H1 (cell line): ENCODE measurements at regions not wholly inside any gene's neighbourhood (a gene's known extent, or its start where the extent isn't known, plus 50 kb on each side); places are given as distances from the start of the nearest gene placed in this dataset.

Experiments
- CTCF ChIA-PET: fragments of 300-600 bp; sonication (Branson Sonifier 250); formaldehyde crosslinking; loops from one replicate; lab custom pipeline; 2021; ENCODE audit not compliant: partially characterized antibody; lab: Charles Lee
- POLR2A ChIA-PET: fragments of 300-600 bp; sonication (Branson Sonifier 250); formaldehyde crosslinking; loops from one replicate; lab custom pipeline; 2021; ENCODE audit warnings: inconsistent platforms; ENCODE audit not compliant: partially characterized antibody; lab: Charles Lee
- DNase-seq, 2 experiments: peaks; one replicate each; pipeline versions ENCODE4 v3.0.0 to v3.0.0-alpha.2; 2010 to 2022; ENCODE audit warnings: low spot score in 2 of 2, low read depth in 1 of 2, mixed read lengths in 1 of 2
- FAIRE-seq: peaks from 2 replicates; lab custom pipeline; 2011; peaks lifted over from hg19 to GRCh38; lab: Jason Lieb, UNC
- H2AFZ ChIP-seq: 2 replicates; pipeline ENCODE4 v1.8.1; 2012; ENCODE audit warnings: low read length, inconsistent platforms
- H2AK5ac ChIP-seq: 2 replicates; pipeline ENCODE4 v1.6.1; 2013; ENCODE audit warnings: low read depth, low read length
- H2BK120ac ChIP-seq: replicated peaks from 2 replicates; pipeline ENCODE3; 2013; ENCODE audit warnings: low read depth, low read length, inconsistent platforms
- H2BK12ac ChIP-seq: 2 replicates; pipeline ENCODE4 v1.6.1; 2013; ENCODE audit warnings: low read depth, low read length
- H2BK15ac ChIP-seq: 2 replicates; pipeline ENCODE4 v1.6.1; 2013; ENCODE audit warnings: low read length
- H2BK20ac ChIP-seq: 2 replicates; pipeline ENCODE4 v1.6.1; 2013; ENCODE audit warnings: low read length
- H2BK5ac ChIP-seq: 2 replicates; pipeline ENCODE4 v1.6.1; 2013; ENCODE audit warnings: low read depth, low read length
- H3K14ac ChIP-seq: 2 replicates; pipeline ENCODE4 v1.6.1; 2013; ENCODE audit warnings: inconsistent platforms; ENCODE audit not compliant: insufficient read length
- H3K18ac ChIP-seq: 2 replicates; pipeline ENCODE4 v1.6.1; 2013; ENCODE audit warnings: low read length; ENCODE audit errors: extremely low read depth
- H3K23ac ChIP-seq: 2 replicates; pipeline ENCODE4 v1.6.1; 2013; ENCODE audit warnings: inconsistent platforms; ENCODE audit not compliant: insufficient read length
- H3K23me2 ChIP-seq: 2 replicates; pipeline ENCODE4 v1.6.1; 2013; ENCODE audit warnings: low read depth, low read length
- H3K27ac ChIP-seq: 2 replicates; pipeline ENCODE4 v1.6.1; 2011; ENCODE audit warnings: low read depth, low read length, inconsistent platforms
- H3K27me3 ChIP-seq, 4 experiments: replicated peaks in 1 of 4; 1 replicate in 1 of 4; 2 replicates in 3 of 4; pipeline versions ENCODE4 v1.6.1 to v1.8.1; 2011 to 2013; ENCODE audit warnings: low read length in 3 of 4, mild to moderate bottlenecking in 3 of 4, inconsistent platforms in 2 of 4, mixed read lengths in 2 of 4, moderate library complexity in 1 of 4; ENCODE audit not compliant: control insufficient read depth in 3 of 4, insufficient read depth in 3 of 4; ENCODE audit errors: extremely low read depth in 1 of 4
- H3K36me3 ChIP-seq, 4 experiments: 2 replicates each; pipeline versions ENCODE4 v1.6.1 to v1.8.1; 2011 to 2013; ENCODE audit warnings: mild to moderate bottlenecking in 4 of 4, low read length in 3 of 4, moderate library complexity in 2 of 4, control low read depth in 1 of 4, inconsistent platforms in 1 of 4; ENCODE audit not compliant: insufficient read depth in 4 of 4, control insufficient read depth in 2 of 4
- H3K4ac ChIP-seq: replicated peaks from 2 replicates; pipeline ENCODE3; 2013; ENCODE audit warnings: low read length, low read depth, mixed read lengths, inconsistent platforms; ENCODE audit not compliant: insufficient read length
- H3K4me1 ChIP-seq, 4 experiments: replicated peaks in 1 of 4; 1 replicate in 1 of 4; 2 replicates in 3 of 4; pipeline versions ENCODE4 v1.6.1 to v1.8.1; 2011 to 2013; ENCODE audit warnings: low read length in 3 of 4, inconsistent platforms in 2 of 4, mixed read lengths in 1 of 4; ENCODE audit not compliant: insufficient read depth in 4 of 4, control insufficient read depth in 3 of 4
- H3K4me2 ChIP-seq, 2 experiments: 2 replicates each; pipeline versions ENCODE4 v1.6.1 to v1.8.1; 2011 to 2013; ENCODE audit warnings: low read depth in 2 of 2, low read length in 2 of 2, control low read depth in 1 of 2, inconsistent platforms in 1 of 2, mild to moderate bottlenecking in 1 of 2; ENCODE audit not compliant: insufficient read depth in 1 of 2
- H3K4me3 ChIP-seq, 4 experiments: fragments of 200-600, 300-600 bp in 1 of 4; sonication (generic), shearing (Covaris generic), sonication (Bioruptor Twin) in 1 of 4; 2 replicates each; pipeline versions ENCODE4 v1.5.1 to v1.8.1; 2011 to 2016; ENCODE audit warnings: low read length in 4 of 4, low read depth in 3 of 4, control low read depth in 2 of 4, inconsistent platforms in 2 of 4, mild to moderate bottlenecking in 2 of 4, mixed read lengths in 1 of 4, moderate library complexity in 1 of 4; ENCODE audit not compliant: insufficient read depth in 2 of 4; ENCODE audit errors: extremely low read depth in 1 of 4
- H3K56ac ChIP-seq: replicated peaks from 2 replicates; pipeline ENCODE3; 2013; ENCODE audit warnings: low read depth, mild to moderate bottlenecking, mixed read lengths, low read length, inconsistent platforms; ENCODE audit not compliant: insufficient read length
- H3K79me1 ChIP-seq: 2 replicates; pipeline ENCODE4 v1.6.1; 2013; ENCODE audit warnings: low read depth, low read length, control low read depth
- H3K79me2 ChIP-seq, 2 experiments: 2 replicates each; pipeline versions ENCODE4 v1.6.1 to v1.8.1; 2012 to 2013; ENCODE audit warnings: low read length in 2 of 2, mild to moderate bottlenecking in 2 of 2, inconsistent platforms in 1 of 2; ENCODE audit not compliant: insufficient read depth in 2 of 2, control insufficient read depth in 1 of 2
- H3K9ac ChIP-seq, 4 experiments: replicated peaks in 1 of 4; 1 replicate in 1 of 4; 2 replicates in 3 of 4; pipeline versions ENCODE4 v1.6.1 to v1.8.1; 2011 to 2013; ENCODE audit warnings: low read depth in 3 of 4, low read length in 3 of 4, control low read depth in 2 of 4, mild to moderate bottlenecking in 2 of 4, moderate library complexity in 2 of 4, inconsistent platforms in 1 of 4; ENCODE audit errors: extremely low read depth in 1 of 4
- H3K9me3 ChIP-seq, 2 experiments: 2 replicates each; pipeline versions ENCODE4 v1.6.1 to v1.8.1; 2012 to 2013; ENCODE audit warnings: mild to moderate bottlenecking in 2 of 2, moderate library complexity in 2 of 2, control low read depth in 1 of 2, inconsistent platforms in 1 of 2, low read depth in 1 of 2, low read length in 1 of 2, mixed read lengths in 1 of 2; ENCODE audit not compliant: insufficient read depth in 2 of 2
- H4K20me1 ChIP-seq, 2 experiments: replicated peaks in 1 of 2; 2 replicates each; pipeline versions ENCODE3 to v1.8.1; 2011 to 2013; ENCODE audit warnings: inconsistent platforms in 2 of 2, low read length in 2 of 2, mild to moderate bottlenecking in 1 of 2; ENCODE audit not compliant: insufficient read depth in 2 of 2, control insufficient read depth in 1 of 2
- H4K5ac ChIP-seq: 2 replicates; pipeline ENCODE4 v1.6.1; 2013; ENCODE audit warnings: low read length, low read depth, mixed read lengths, inconsistent platforms; ENCODE audit not compliant: insufficient read length
- H4K8ac ChIP-seq: 2 replicates; pipeline ENCODE4 v1.8.0; 2013; ENCODE audit warnings: mild to moderate bottlenecking, moderate library complexity, low read length, inconsistent platforms; ENCODE audit not compliant: insufficient read depth; ENCODE audit errors: extremely low read depth
- H4K91ac ChIP-seq: replicated peaks from 2 replicates; pipeline ENCODE3; 2013; ENCODE audit warnings: low read length, mixed read lengths, inconsistent platforms; ENCODE audit not compliant: insufficient read length
- BCL11A ChIP-seq, 2 experiments: IDR thresholded peaks; one replicate each; pipeline ENCODE4 v1.6.1; 2011; ENCODE audit warnings: low read depth in 2 of 2, low read length in 2 of 2, mild to moderate bottlenecking in 2 of 2
- CHD2 ChIP-seq: IDR thresholded peaks from 2 replicates; pipeline ENCODE4 v1.6.1; 2012; ENCODE audit warnings: low read length, improper control_type of control experiment
- GTF2F1 ChIP-seq: IDR thresholded peaks from 2 replicates; pipeline ENCODE4 v1.6.1; 2012; ENCODE audit warnings: low read depth, low read length, improper control_type of control experiment, borderline replicate concordance
- JUND ChIP-seq: IDR thresholded peaks from 2 replicates; pipeline ENCODE4 v1.6.1; 2011; ENCODE audit warnings: mild to moderate bottlenecking, improper control_type of control experiment, low read length
- MAFK ChIP-seq: IDR thresholded peaks from 2 replicates; pipeline ENCODE4 v1.6.1; 2012; ENCODE audit warnings: low read depth, mild to moderate bottlenecking, improper control_type of control experiment, low read length
- NRF1 ChIP-seq: IDR thresholded peaks from 2 replicates; pipeline ENCODE4 v1.6.1; 2011; ENCODE audit warnings: mild to moderate bottlenecking, low read depth, low read length, improper control_type of control experiment
- POLR2A ChIP-seq, 2 experiments: IDR thresholded peaks; 1 replicate in 1 of 2; 2 replicates in 1 of 2; pipeline ENCODE4 v1.6.1; 2011; ENCODE audit warnings: low read depth in 2 of 2, low read length in 2 of 2, mild to moderate bottlenecking in 2 of 2; ENCODE audit errors: control extremely low read depth in 1 of 2
- SP1 ChIP-seq: IDR thresholded peaks from 2 replicates; pipeline ENCODE4 v1.6.1; 2011; ENCODE audit warnings: low read depth, low read length
- TAF7 ChIP-seq: optimal IDR thresholded peaks from 2 replicates; pipeline ENCODE3; 2011; ENCODE audit warnings: low read depth, mild to moderate bottlenecking, inconsistent platforms, low read length, moderate library complexity, borderline replicate concordance
- TBP ChIP-seq: IDR thresholded peaks from 2 replicates; pipeline ENCODE4 v1.6.1; 2011; ENCODE audit warnings: low read depth, low read length, improper control_type of control experiment
- YY1 ChIP-seq: IDR thresholded peaks from 2 replicates; pipeline ENCODE4 v1.6.1; 2011; ENCODE audit warnings: low read depth, mild to moderate bottlenecking, low read length
- ZNF274 ChIP-seq: IDR thresholded peaks from 2 replicates; pipeline ENCODE4 v1.7.0; 2012; ENCODE audit warnings: low read length, borderline replicate concordance; ENCODE audit errors: extremely low read depth
- WGBS, 2 experiments: shearing (Covaris generic) in 1 of 2; methylation state at CpG; one replicate each; pipeline versions ENCODE4 v1.1.6 to v1.1.7; 2013 to 2015; ENCODE audit warnings: low lambda C conversion rate in 2 of 2, mixed read lengths in 2 of 2, inconsistent platforms in 1 of 2, low coverage in 1 of 2, missing lambda C conversion rate in 1 of 2; ENCODE audit not compliant: insufficient replicate concordance in 2 of 2, insufficient coverage in 1 of 2, insufficient read length in 1 of 2; ENCODE audit errors: extremely low coverage in 1 of 2, missing lambda C conversion rate in 1 of 2; 5-methylcytosine and 5-hydroxymethylcytosine counted together
- TF ChIP-seq, protein P1 (sequence below): IDR thresholded peaks from 2 replicates; pipeline ENCODE4 v1.6.1; 2012; ENCODE audit warnings: inconsistent platforms

DNA sequence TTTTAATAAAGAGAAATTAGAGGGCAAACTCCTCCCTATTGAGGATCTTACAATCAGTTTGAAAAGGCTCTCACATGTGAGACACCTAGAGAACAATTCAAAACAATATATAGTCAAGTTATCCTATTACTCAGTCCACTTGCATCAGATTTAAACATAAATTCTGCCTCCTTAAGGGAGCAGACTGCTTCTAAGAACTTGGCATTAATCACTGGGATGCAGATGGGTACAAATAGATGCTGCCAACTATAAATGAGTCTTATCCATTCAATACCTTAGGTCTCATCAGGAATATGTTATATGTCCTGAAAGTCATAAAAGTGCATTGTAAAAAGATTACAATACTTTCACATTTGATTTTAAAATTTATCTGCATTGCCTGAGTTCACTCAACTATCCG is 269.3 kb upstream of the KIRREL3 start:
- TF ChIP-seq, protein P1, sequence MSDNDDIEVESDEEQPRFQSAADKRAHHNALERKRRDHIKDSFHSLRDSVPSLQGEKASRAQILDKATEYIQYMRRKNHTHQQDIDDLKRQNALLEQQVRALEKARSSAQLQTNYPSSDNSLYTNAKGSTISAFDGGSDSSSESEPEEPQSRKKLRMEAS, result no peak
- TF ChIP-seq NRF1, result no peak
- TF ChIP-seq BCL11A (IDR thresholded peaks at IDR 0.05; ENCODE audit: low read depth in 2 of 2, low read length in 2 of 2), result no peak
- TF ChIP-seq TBP, result no peak
- TF ChIP-seq GTF2F1, result no peak
- TF ChIP-seq TAF7, result no peak
- no peak for TF ChIP-seq MAFK
- no peak for TF ChIP-seq SP1
- TF ChIP-seq CHD2, result no peak
- TF ChIP-seq POLR2A (IDR thresholded peaks at IDR 0.05; ENCODE audit: control extremely low read depth in 1 of 2, low read depth in 2 of 2, low read length in 2 of 2), result no peak
- TF ChIP-seq JUND, result no peak
- TF ChIP-seq YY1, result no peak
- TF ChIP-seq ZNF274, result no peak
- no peak overlapping the region for H2BK120ac ChIP-seq
- FAIRE-seq, result no peak
- WGBS, 2 experiments, result 82% methylated on average over 1 of the region's 1 CpG; no CpG with 5 or more reads in 1 of the 2 experiments
- H3K23me2 ChIP-seq, result no peaks in the 10 kb centered on the region
- no peaks in the 10 kb centered on the region for H3K4me1 ChIP-seq
- H3K4me3 ChIP-seq, result no peak overlapping the region
- no peak overlapping the region for H2BK20ac ChIP-seq
- H3K27ac ChIP-seq, result no peak overlapping the region
- no peak overlapping the region for H2AFZ ChIP-seq
- no peak overlapping the region for H3K23ac ChIP-seq
- no peak overlapping the region for H3K18ac ChIP-seq
- no peaks in the 10 kb centered on the region for H3K79me1 ChIP-seq
- H4K91ac ChIP-seq, result no peak overlapping the region
- no peak overlapping the region for H3K56ac ChIP-seq
- H3K4ac ChIP-seq, result no peak overlapping the region
- no peak overlapping the region for H4K5ac ChIP-seq
- no peak overlapping the region for H3K9ac ChIP-seq
- H2AK5ac ChIP-seq, result no peak overlapping the region
- H4K8ac ChIP-seq, result no peak overlapping the region
- no peaks in the 10 kb centered on the region for H4K20me1 ChIP-seq
- H3K36me3 ChIP-seq, result no peaks in the 10 kb centered on the region
- no peak overlapping the region for H2BK5ac ChIP-seq
- no peaks in the 10 kb centered on the region for H3K79me2 ChIP-seq
- no peak overlapping the region for H3K4me2 ChIP-seq
- H3K27me3 ChIP-seq, result no peaks in the 10 kb centered on the region
- H3K14ac ChIP-seq, result no peak overlapping the region
- ChIA-PET CTCF (no interaction called here), POLR2A (no interaction called here)
- no peak for DNase-seq
- H2BK15ac ChIP-seq, result no peak overlapping the region
- H3K9me3 ChIP-seq, result peaks cover 2% of the 10 kb centered on the region in 2 experiments; a peak in 1 of 4 replicates
- H2BK12ac ChIP-seq, result no peak overlapping the region
